SU-DHL-6 (cell line): ENCODE measurements at regions not wholly inside any gene's neighbourhood (a gene's known extent, or its start where the extent isn't known, plus 50 kb on each side); places are given as distances from the start of the nearest gene placed in this dataset.

Source experiments
- H2AFZ ChIP-seq: fragments of 200-600 bp; sonication (generic); 2 replicates; pipeline ENCODE4 v1.6.1; 2014; ENCODE audit warnings: low read depth, mild to moderate bottlenecking, moderate library complexity, mixed read lengths, antibody characterized with exemption, low read length; ENCODE audit not compliant: severe bottlenecking
- H3F3A ChIP-seq: fragments of 200-600 bp; shearing (Covaris generic); 2 replicates; pipeline ENCODE4 v1.6.0; 2016; ENCODE audit warnings: antibody characterized with exemption, mild to moderate bottlenecking; ENCODE audit not compliant: insufficient read depth
- H3K27ac ChIP-seq: fragments of 200-600 bp; sonication (generic); 2 replicates; pipeline ENCODE4 v1.5.1; 2016; ENCODE audit warnings: low read depth, mild to moderate bottlenecking, low read length, moderate library complexity, mixed read lengths
- H3K27me3 ChIP-seq: fragments of 200-600 bp; sonication (generic), shearing (Covaris generic); 2 replicates; pipeline ENCODE4 v1.6.0; 2014; ENCODE audit warnings: mild to moderate bottlenecking, low read length
- H3K36me3 ChIP-seq: fragments of 200-600 bp; sonication (generic); 2 replicates; pipeline ENCODE4 v1.6.1; 2014; ENCODE audit warnings: mild to moderate bottlenecking, low read length, mixed read lengths
- H3K4me2 ChIP-seq: fragments of 300-600, 200-600 bp; shearing (Covaris generic), sonication (generic); 2 replicates; pipeline ENCODE4 v1.6.0; 2014; ENCODE audit warnings: low read length, low read depth, mild to moderate bottlenecking; ENCODE audit not compliant: poor library complexity, severe bottlenecking
- H3K4me3 ChIP-seq: fragments of 200-600 bp; sonication (generic); 2 replicates; pipeline ENCODE4 v1.5.1; 2014; ENCODE audit warnings: antibody characterized with exemption, low read length, mild to moderate bottlenecking, mixed read lengths; ENCODE audit not compliant: insufficient read depth, poor library complexity, severe bottlenecking
- H3K79me2 ChIP-seq: fragments of 200-600 bp; sonication (generic); 2 replicates; pipeline ENCODE4 v1.6.1; 2014; ENCODE audit warnings: mild to moderate bottlenecking, low read length, moderate library complexity; ENCODE audit not compliant: insufficient read depth
- H3K9ac ChIP-seq: fragments of 200-600 bp; sonication (generic); 2 replicates; pipeline ENCODE4 v1.7.0; 2014; ENCODE audit warnings: mild to moderate bottlenecking, low read length
- H3K9me2 ChIP-seq: fragments of 200-600 bp; sonication (generic); replicated peaks from 2 replicates; pipeline ENCODE4 v1.6.1; 2014; ENCODE audit warnings: low read length; ENCODE audit not compliant: insufficient read depth
- H3K9me3 ChIP-seq: fragments of 200-600 bp; sonication (generic); 2 replicates; pipeline ENCODE4 v1.6.1; 2014; ENCODE audit warnings: low read length, mixed read lengths; ENCODE audit not compliant: insufficient read depth
- H4K20me1 ChIP-seq: fragments of 200-600 bp; sonication (generic); 2 replicates; pipeline ENCODE4 v1.6.1; 2014; ENCODE audit warnings: low read depth, mild to moderate bottlenecking, antibody characterized with exemption, low read length, moderate library complexity, mixed read lengths
- CTCF ChIP-seq: fragments of 200-600 bp; sonication (generic); IDR thresholded peaks from one replicate; pipeline ENCODE4 v1.5.1; 2017; ENCODE audit warnings: antibody characterized with exemption, mild to moderate bottlenecking, low read length, moderate library complexity; ENCODE audit not compliant: insufficient read depth, poor library complexity, severe bottlenecking
- EZH2phosphoT487 ChIP-seq: fragments of 200-600 bp; sonication (generic), shearing (Covaris generic); conservative IDR thresholded peaks from 2 replicates; pipeline ENCODE4 v1.6.1; 2018; ENCODE audit warnings: mild to moderate bottlenecking, antibody characterized with exemption, low read length, moderate library complexity, mixed read lengths

- Histone ChIP-seq H3K27ac (no peak overlapping the region), H3K36me3 (no peaks in the 10 kb centered on the region), H3K79me2 (no peaks in the 10 kb centered on the region), H3K9ac (no peak overlapping the region), H3K9me3 (no peaks in the 10 kb centered on the region), H3K9me2 (no peaks in the 10 kb centered on the region), H3K4me3 (no peak overlapping the region), H3K4me2 (no peak overlapping the region), H2AFZ (no peak overlapping the region), H3F3A (no peaks in the 10 kb centered on the region), H4K20me1 (no peaks in the 10 kb centered on the region), H3K27me3 (no peaks in the 10 kb centered on the region)
- no peak for TF ChIP-seq CTCF
- no peak for TF ChIP-seq EZH2phosphoT487
Measured at GRCh38 chrX:95117556-95117955, 1443.5 kb downstream of the FAM133A start.

GRCh38 chrX:95145848-95146490 is 1472.0 kb downstream of the FAM133A start:
- H3K9ac ChIP-seq = no peak overlapping the region
- no peaks in the 10 kb centered on the region for H3K79me2 ChIP-seq
- H2AFZ ChIP-seq = no peak overlapping the region
- H3K36me3 ChIP-seq = no peaks in the 10 kb centered on the region
- no peak overlapping the region for H3K4me2 ChIP-seq
- H3K9me2 ChIP-seq = no peaks in the 10 kb centered on the region
- no peak overlapping the region for H3K27ac ChIP-seq
- no peaks in the 10 kb centered on the region for H3K9me3 ChIP-seq
- H3F3A ChIP-seq = no peaks in the 10 kb centered on the region
- no peak for TF ChIP-seq CTCF
- no peak for TF ChIP-seq EZH2phosphoT487
- H3K27me3 ChIP-seq = no peaks in the 10 kb centered on the region
- H4K20me1 ChIP-seq = no peaks in the 10 kb centered on the region
- no peak overlapping the region for H3K4me3 ChIP-seq

- Histone ChIP-seq H3K79me2 (no peaks in the 10 kb centered on the region), H3K27me3 (no peaks in the 10 kb centered on the region), H3K4me2 (no peak overlapping the region), H3F3A (no peaks in the 10 kb centered on the region), H3K4me3 (no peak overlapping the region), H3K9ac (no peak overlapping the region), H3K9me3 (no peaks in the 10 kb centered on the region), H3K36me3 (no peaks in the 10 kb centered on the region), H4K20me1 (no peaks in the 10 kb centered on the region), H3K9me2 (no peaks in the 10 kb centered on the region), H2AFZ (no peak overlapping the region), H3K27ac (no peak overlapping the region)
- TF ChIP-seq EZH2phosphoT487 (no peak), CTCF (no peak)
Measured at GRCh38 chrX:95152810-95153209, 1478.8 kb downstream of the FAM133A start.
